Hepatocyte (in vitro differentiated cells): ENCODE measurements at regions not wholly inside any gene's neighbourhood (a gene's known extent, or its start where the extent isn't known, plus 50 kb on each side); places are given as distances from the start of the nearest gene placed in this dataset.
"Not testable (repeated sequence)": the region's sequence is repeated elsewhere in the genome, so short reads cannot be mapped to it uniquely, and the experiment has no call there.

Experiments
- CTCF ChIP-seq: fragments of 200-600 bp; sonication (generic); IDR thresholded peaks from 2 replicates; pipeline ENCODE4 v1.5.1; 2016; ENCODE audit warnings: antibody characterized with exemption, mild to moderate bottlenecking; ENCODE audit not compliant: poor library complexity
- EZH2 ChIP-seq: fragments of 200-600 bp; sonication (generic); IDR thresholded peaks from 2 replicates; pipeline ENCODE4 v1.6.1; 2016; ENCODE audit warnings: antibody characterized with exemption, mild to moderate bottlenecking, borderline replicate concordance

- not testable (repeated sequence) for TF ChIP-seq CTCF, EZH2
Measured at GRCh38 chr7:142564125-142564524, 185.1 kb upstream of the PRSS1 start.
